Tibial nerve (tissue), 3 donors: ENCODE measurements at regions not wholly inside any gene's neighbourhood (a gene's known extent, or its start where the extent isn't known, plus 50 kb on each side); places are given as distances from the start of the nearest gene placed in this dataset.

ENCODE experiments used
- CTCF ChIP-seq, 5 experiments: fragments of 200-600 bp in 3 of 5; fragments of 450-650 bp in 2 of 5; sonication (generic) in 3 of 5; IDR thresholded peaks; one replicate each; pipeline ENCODE4 v1.5.1; 2016 to 2019; ENCODE audit warnings: antibody characterized with exemption in 5 of 5, mild to moderate bottlenecking in 3 of 5, moderate library complexity in 2 of 5
- POLR2A ChIP-seq, 2 donors: fragments of 450-650 bp; IDR thresholded peaks; one replicate each; pipeline ENCODE4 v1.6.1; 2017; ENCODE audit warnings: antibody characterized with exemption in 2 of 2, mild to moderate bottlenecking in 2 of 2, moderate library complexity in 2 of 2

- TF ChIP-seq CTCF (IDR thresholded peaks at IDR 0.05) (no peak), POLR2A (IDR thresholded peaks at IDR 0.05) (no peak)
Observed at GRCh38 chr5:71960195-71960594, 147.1 kb upstream of the MAP1B start.
